ENCODE measurements at regions not wholly inside any gene's neighbourhood (a gene's known extent, or its start where the extent isn't known, plus 50 kb on each side); places are given as distances from the start of the nearest gene placed in this dataset.

DNA sequence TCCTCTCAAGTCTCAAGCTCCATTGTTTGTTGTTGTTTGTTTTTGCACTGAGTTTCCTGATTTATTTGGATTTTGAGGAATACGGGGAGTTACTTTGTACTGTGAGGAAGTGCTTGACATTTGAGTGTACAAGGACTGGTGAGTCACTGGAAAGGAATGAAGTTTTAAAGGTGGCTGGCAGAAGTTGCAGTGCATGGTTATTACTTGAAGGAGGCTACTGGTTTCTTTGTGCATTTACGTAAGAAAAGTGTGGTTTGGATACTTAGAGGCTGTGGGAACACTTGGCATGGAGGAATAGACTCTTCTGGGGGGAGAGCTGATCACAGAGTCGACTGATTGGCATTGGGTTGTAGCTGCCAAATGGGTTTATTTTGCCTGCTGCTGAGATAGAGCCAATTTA, 919.0 kb downstream of the TAF11L14 start:
- no peak overlapping the region for H3K4me3 ChIP-seq
- H3K36me3 ChIP-seq = no peaks in the 10 kb centered on the region
- H3K9me3 ChIP-seq = no peaks in the 10 kb centered on the region
- no peaks in the 10 kb centered on the region for H3K27me3 ChIP-seq
- ATAC-seq (no peak), DNase-seq (no peak)
- H3K27ac ChIP-seq = no peak overlapping the region
- TF ChIP-seq, protein P1, sequence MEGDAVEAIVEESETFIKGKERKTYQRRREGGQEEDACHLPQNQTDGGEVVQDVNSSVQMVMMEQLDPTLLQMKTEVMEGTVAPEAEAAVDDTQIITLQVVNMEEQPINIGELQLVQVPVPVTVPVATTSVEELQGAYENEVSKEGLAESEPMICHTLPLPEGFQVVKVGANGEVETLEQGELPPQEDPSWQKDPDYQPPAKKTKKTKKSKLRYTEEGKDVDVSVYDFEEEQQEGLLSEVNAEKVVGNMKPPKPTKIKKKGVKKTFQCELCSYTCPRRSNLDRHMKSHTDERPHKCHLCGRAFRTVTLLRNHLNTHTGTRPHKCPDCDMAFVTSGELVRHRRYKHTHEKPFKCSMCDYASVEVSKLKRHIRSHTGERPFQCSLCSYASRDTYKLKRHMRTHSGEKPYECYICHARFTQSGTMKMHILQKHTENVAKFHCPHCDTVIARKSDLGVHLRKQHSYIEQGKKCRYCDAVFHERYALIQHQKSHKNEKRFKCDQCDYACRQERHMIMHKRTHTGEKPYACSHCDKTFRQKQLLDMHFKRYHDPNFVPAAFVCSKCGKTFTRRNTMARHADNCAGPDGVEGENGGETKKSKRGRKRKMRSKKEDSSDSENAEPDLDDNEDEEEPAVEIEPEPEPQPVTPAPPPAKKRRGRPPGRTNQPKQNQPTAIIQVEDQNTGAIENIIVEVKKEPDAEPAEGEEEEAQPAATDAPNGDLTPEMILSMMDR (IDR thresholded peaks at IDR 0.05 in 4 of 5, conservative IDR thresholded peaks at IDR 0.05 in 1 of 5) = no peak
- intact Hi-C loops (cut with DNase I; ENCODE audit: low total_unique reads) = no loop called here
- in situ Hi-C loops (cut with MboI; ENCODE audit: low sequenced_read_pairs in 4 of 4) = no loop called here
- H3K4me1 ChIP-seq = no peaks in the 10 kb centered on the region

DNA sequence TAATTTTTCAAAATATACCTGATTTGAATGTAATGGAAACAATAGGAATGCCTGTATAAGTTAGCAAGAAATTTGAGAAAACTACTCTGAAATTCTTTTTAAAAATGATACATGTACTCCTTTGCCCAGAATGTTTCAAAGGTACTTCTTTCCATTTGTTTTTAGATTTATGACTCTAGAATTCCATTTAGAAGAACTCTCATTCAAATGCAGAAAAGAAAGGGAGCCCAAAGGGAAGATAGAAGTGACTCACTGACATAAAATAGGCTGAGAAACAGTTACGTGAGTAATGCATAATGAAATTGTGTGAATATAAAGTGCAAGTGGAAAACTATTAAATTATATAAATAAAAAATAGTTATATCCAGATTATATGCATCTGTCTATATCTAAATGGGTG, 926.3 kb downstream of the TAF11L14 start:
- no peaks in the 10 kb centered on the region for H3K36me3 ChIP-seq
- no peak overlapping the region for H3K4me3 ChIP-seq
- intact Hi-C loops (cut with DNase I; ENCODE audit: low total_unique reads) (no loop called here), in situ Hi-C loops (cut with MboI; ENCODE audit: low sequenced_read_pairs in 4 of 4) (no loop called here)
- H3K4me1 ChIP-seq = no peaks in the 10 kb centered on the region
- ATAC-seq = no peak
- TF ChIP-seq, protein P1 (IDR thresholded peaks at IDR 0.05 in 4 of 5, conservative IDR thresholded peaks at IDR 0.05 in 1 of 5) = no peak
- TF ChIP-seq POLR2A (IDR thresholded peaks at IDR 0.05) = no peak
- no peaks in the 10 kb centered on the region for H3K27me3 ChIP-seq
- no peak for DNase-seq
- no peak overlapping the region for H3K27ac ChIP-seq
- H3K9me3 ChIP-seq = no peaks in the 10 kb centered on the region

DNA sequence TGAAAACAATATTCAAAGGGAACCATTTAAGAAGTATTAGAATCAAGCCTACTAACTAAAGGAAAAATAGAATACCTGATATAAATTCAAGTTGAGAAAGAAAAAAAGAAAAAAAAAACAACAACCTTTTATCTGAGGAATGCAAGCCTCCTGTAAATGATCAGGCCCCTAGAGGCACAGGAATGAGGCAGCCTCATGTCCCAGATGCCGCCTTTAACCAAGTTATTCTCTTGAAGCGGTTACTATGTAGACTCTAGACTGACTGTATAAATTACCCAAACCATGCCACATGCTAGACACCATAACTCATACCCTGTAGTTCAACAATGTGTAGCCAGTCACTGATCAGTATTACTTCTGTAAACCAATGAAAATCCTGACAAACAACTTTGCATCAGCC, 929.6 kb downstream of the TAF11L14 start:
- DNase-seq (no peak), ATAC-seq (no peak)
- no peaks in the 10 kb centered on the region for H3K4me1 ChIP-seq
- H3K4me3 ChIP-seq = no peak overlapping the region
- no peak overlapping the region for H3K27ac ChIP-seq
- TF ChIP-seq, protein P1 (IDR thresholded peaks at IDR 0.05 in 4 of 5, conservative IDR thresholded peaks at IDR 0.05 in 1 of 5) = no peak
- no peak for TF ChIP-seq POLR2A (IDR thresholded peaks at IDR 0.05)
- no peaks in the 10 kb centered on the region for H3K27me3 ChIP-seq
- intact Hi-C loops (cut with DNase I; ENCODE audit: low total_unique reads) = no loop called here
- H3K36me3 ChIP-seq = no peaks in the 10 kb centered on the region
- in situ Hi-C loops (cut with MboI; ENCODE audit: low sequenced_read_pairs in 4 of 4) = no loop called here
- no peaks in the 10 kb centered on the region for H3K9me3 ChIP-seq

DNA sequence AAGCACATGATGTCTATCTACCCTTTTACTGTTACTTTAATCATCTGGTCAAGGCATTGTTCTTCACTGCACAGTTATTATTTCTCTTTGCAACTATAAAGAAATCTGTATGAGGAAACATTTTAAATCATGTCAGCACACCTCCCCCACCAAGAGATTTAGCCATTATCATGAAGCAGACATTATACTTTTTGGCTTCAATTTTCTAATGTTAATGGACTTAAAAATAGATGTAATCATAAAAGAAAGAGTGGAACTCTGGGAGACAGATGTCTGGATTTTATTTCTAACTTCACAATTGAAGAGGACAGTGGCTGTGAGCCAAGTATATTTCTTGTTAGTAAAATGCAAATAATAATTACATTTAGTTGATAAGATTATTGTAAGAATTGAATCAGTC, 932.4 kb downstream of the TAF11L14 start:
- Histone ChIP-seq H3K9me3 (no peaks in the 10 kb centered on the region), H3K4me3 (no peak overlapping the region), H3K27me3 (no peaks in the 10 kb centered on the region), H3K27ac (no peak overlapping the region), H3K36me3 (no peaks in the 10 kb centered on the region), H3K4me1 (no peaks in the 10 kb centered on the region)
- TF ChIP-seq, protein P1 (IDR thresholded peaks at IDR 0.05 in 4 of 5, conservative IDR thresholded peaks at IDR 0.05 in 1 of 5) = no peak
- no peak for TF ChIP-seq POLR2A (IDR thresholded peaks at IDR 0.05)
- intact Hi-C loops (cut with DNase I; ENCODE audit: low total_unique reads) (no loop called here), in situ Hi-C loops (cut with MboI; ENCODE audit: low sequenced_read_pairs in 4 of 4) (no loop called here)
- DNase-seq (no peak), ATAC-seq (no peak)

DNA sequence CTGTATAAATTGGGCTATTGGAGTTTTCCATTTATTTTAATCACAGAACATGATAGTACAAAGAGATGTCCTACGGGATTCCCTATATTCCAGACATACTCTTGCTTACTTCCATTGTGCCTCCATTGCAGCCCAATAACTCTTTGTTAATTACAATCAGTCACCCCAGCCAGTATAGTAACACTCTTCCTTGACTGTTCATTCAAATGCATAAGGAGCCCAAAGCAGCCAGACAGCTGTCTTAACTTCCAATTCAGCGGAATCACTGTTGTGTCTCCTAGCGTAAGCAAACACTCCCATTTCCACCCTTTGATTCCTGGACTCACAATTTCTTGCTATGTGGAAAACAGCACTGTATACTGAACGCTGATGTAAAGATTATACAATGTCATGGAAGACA, 942.3 kb downstream of the TAF11L14 start:
- no peaks in the 10 kb centered on the region for H3K4me1 ChIP-seq
- TF ChIP-seq, protein P1 (IDR thresholded peaks at IDR 0.05 in 4 of 5, conservative IDR thresholded peaks at IDR 0.05 in 1 of 5) = no peak
- TF ChIP-seq POLR2A (IDR thresholded peaks at IDR 0.05) = no peak
- H3K27ac ChIP-seq = no peak overlapping the region
- H3K9me3 ChIP-seq = no peaks in the 10 kb centered on the region
- intact Hi-C loops (cut with DNase I; ENCODE audit: low total_unique reads) (no loop called here), in situ Hi-C loops (cut with MboI; ENCODE audit: low sequenced_read_pairs in 4 of 4) (no loop called here)
- H3K4me3 ChIP-seq = no peak overlapping the region
- H3K36me3 ChIP-seq = no peaks in the 10 kb centered on the region
- DNase-seq (no peak), ATAC-seq (no peak)
- no peaks in the 10 kb centered on the region for H3K27me3 ChIP-seq
